H1 (cell line): ENCODE measurements at regions not wholly inside any gene's neighbourhood (a gene's known extent, or its start where the extent isn't known, plus 50 kb on each side); places are given as distances from the start of the nearest gene placed in this dataset.
A peak's percentile ranks its signal among the peaks of the same experiment; 100 is the strongest.

Experiments used
- CTCF ChIA-PET: fragments of 300-600 bp; sonication (Branson Sonifier 250); formaldehyde crosslinking; loops from one replicate; lab custom pipeline; 2021; ENCODE audit not compliant: partially characterized antibody; lab: Charles Lee
- POLR2A ChIA-PET: fragments of 300-600 bp; sonication (Branson Sonifier 250); formaldehyde crosslinking; loops from one replicate; lab custom pipeline; 2021; ENCODE audit warnings: inconsistent platforms; ENCODE audit not compliant: partially characterized antibody; lab: Charles Lee
- DNase-seq, 2 experiments: peaks; one replicate each; pipeline versions ENCODE4 v3.0.0 to v3.0.0-alpha.2; 2010 to 2022; ENCODE audit warnings: low spot score in 2 of 2, low read depth in 1 of 2, mixed read lengths in 1 of 2
- FAIRE-seq: peaks from 2 replicates; lab custom pipeline; 2011; peaks lifted over from hg19 to GRCh38; lab: Jason Lieb, UNC
- H2AFZ ChIP-seq: 2 replicates; pipeline ENCODE4 v1.8.1; 2012; ENCODE audit warnings: low read length, inconsistent platforms
- H2AK5ac ChIP-seq: 2 replicates; pipeline ENCODE4 v1.6.1; 2013; ENCODE audit warnings: low read depth, low read length
- H2BK120ac ChIP-seq: replicated peaks from 2 replicates; pipeline ENCODE3; 2013; ENCODE audit warnings: low read depth, low read length, inconsistent platforms
- H2BK12ac ChIP-seq: 2 replicates; pipeline ENCODE4 v1.6.1; 2013; ENCODE audit warnings: low read depth, low read length
- H2BK15ac ChIP-seq: 2 replicates; pipeline ENCODE4 v1.6.1; 2013; ENCODE audit warnings: low read length
- H2BK20ac ChIP-seq: 2 replicates; pipeline ENCODE4 v1.6.1; 2013; ENCODE audit warnings: low read length
- H2BK5ac ChIP-seq: 2 replicates; pipeline ENCODE4 v1.6.1; 2013; ENCODE audit warnings: low read depth, low read length
- H3K14ac ChIP-seq: 2 replicates; pipeline ENCODE4 v1.6.1; 2013; ENCODE audit warnings: inconsistent platforms; ENCODE audit not compliant: insufficient read length
- H3K18ac ChIP-seq: 2 replicates; pipeline ENCODE4 v1.6.1; 2013; ENCODE audit warnings: low read length; ENCODE audit errors: extremely low read depth
- H3K23ac ChIP-seq: 2 replicates; pipeline ENCODE4 v1.6.1; 2013; ENCODE audit warnings: inconsistent platforms; ENCODE audit not compliant: insufficient read length
- H3K23me2 ChIP-seq: 2 replicates; pipeline ENCODE4 v1.6.1; 2013; ENCODE audit warnings: low read depth, low read length
- H3K27ac ChIP-seq: 2 replicates; pipeline ENCODE4 v1.6.1; 2011; ENCODE audit warnings: low read depth, low read length, inconsistent platforms
- H3K27me3 ChIP-seq, 4 experiments: replicated peaks in 1 of 4; 1 replicate in 1 of 4; 2 replicates in 3 of 4; pipeline versions ENCODE4 v1.6.1 to v1.8.1; 2011 to 2013; ENCODE audit warnings: low read length in 3 of 4, mild to moderate bottlenecking in 3 of 4, inconsistent platforms in 2 of 4, mixed read lengths in 2 of 4, moderate library complexity in 1 of 4; ENCODE audit not compliant: control insufficient read depth in 3 of 4, insufficient read depth in 3 of 4; ENCODE audit errors: extremely low read depth in 1 of 4
- H3K36me3 ChIP-seq, 4 experiments: 2 replicates each; pipeline versions ENCODE4 v1.6.1 to v1.8.1; 2011 to 2013; ENCODE audit warnings: mild to moderate bottlenecking in 4 of 4, low read length in 3 of 4, moderate library complexity in 2 of 4, control low read depth in 1 of 4, inconsistent platforms in 1 of 4; ENCODE audit not compliant: insufficient read depth in 4 of 4, control insufficient read depth in 2 of 4
- H3K4ac ChIP-seq: replicated peaks from 2 replicates; pipeline ENCODE3; 2013; ENCODE audit warnings: low read length, low read depth, mixed read lengths, inconsistent platforms; ENCODE audit not compliant: insufficient read length
- H3K4me1 ChIP-seq, 4 experiments: replicated peaks in 1 of 4; 1 replicate in 1 of 4; 2 replicates in 3 of 4; pipeline versions ENCODE4 v1.6.1 to v1.8.1; 2011 to 2013; ENCODE audit warnings: low read length in 3 of 4, inconsistent platforms in 2 of 4, mixed read lengths in 1 of 4; ENCODE audit not compliant: insufficient read depth in 4 of 4, control insufficient read depth in 3 of 4
- H3K4me2 ChIP-seq, 2 experiments: 2 replicates each; pipeline versions ENCODE4 v1.6.1 to v1.8.1; 2011 to 2013; ENCODE audit warnings: low read depth in 2 of 2, low read length in 2 of 2, control low read depth in 1 of 2, inconsistent platforms in 1 of 2, mild to moderate bottlenecking in 1 of 2; ENCODE audit not compliant: insufficient read depth in 1 of 2
- H3K4me3 ChIP-seq, 4 experiments: fragments of 200-600, 300-600 bp in 1 of 4; sonication (generic), shearing (Covaris generic), sonication (Bioruptor Twin) in 1 of 4; 2 replicates each; pipeline versions ENCODE4 v1.5.1 to v1.8.1; 2011 to 2016; ENCODE audit warnings: low read length in 4 of 4, low read depth in 3 of 4, control low read depth in 2 of 4, inconsistent platforms in 2 of 4, mild to moderate bottlenecking in 2 of 4, mixed read lengths in 1 of 4, moderate library complexity in 1 of 4; ENCODE audit not compliant: insufficient read depth in 2 of 4; ENCODE audit errors: extremely low read depth in 1 of 4
- H3K56ac ChIP-seq: replicated peaks from 2 replicates; pipeline ENCODE3; 2013; ENCODE audit warnings: low read depth, mild to moderate bottlenecking, mixed read lengths, low read length, inconsistent platforms; ENCODE audit not compliant: insufficient read length
- H3K79me1 ChIP-seq: 2 replicates; pipeline ENCODE4 v1.6.1; 2013; ENCODE audit warnings: low read depth, low read length, control low read depth
- H3K79me2 ChIP-seq, 2 experiments: 2 replicates each; pipeline versions ENCODE4 v1.6.1 to v1.8.1; 2012 to 2013; ENCODE audit warnings: low read length in 2 of 2, mild to moderate bottlenecking in 2 of 2, inconsistent platforms in 1 of 2; ENCODE audit not compliant: insufficient read depth in 2 of 2, control insufficient read depth in 1 of 2
- H3K9ac ChIP-seq, 4 experiments: replicated peaks in 1 of 4; 1 replicate in 1 of 4; 2 replicates in 3 of 4; pipeline versions ENCODE4 v1.6.1 to v1.8.1; 2011 to 2013; ENCODE audit warnings: low read depth in 3 of 4, low read length in 3 of 4, control low read depth in 2 of 4, mild to moderate bottlenecking in 2 of 4, moderate library complexity in 2 of 4, inconsistent platforms in 1 of 4; ENCODE audit errors: extremely low read depth in 1 of 4
- H3K9me3 ChIP-seq, 2 experiments: 2 replicates each; pipeline versions ENCODE4 v1.6.1 to v1.8.1; 2012 to 2013; ENCODE audit warnings: mild to moderate bottlenecking in 2 of 2, moderate library complexity in 2 of 2, control low read depth in 1 of 2, inconsistent platforms in 1 of 2, low read depth in 1 of 2, low read length in 1 of 2, mixed read lengths in 1 of 2; ENCODE audit not compliant: insufficient read depth in 2 of 2
- H4K20me1 ChIP-seq, 2 experiments: replicated peaks in 1 of 2; 2 replicates each; pipeline versions ENCODE3 to v1.8.1; 2011 to 2013; ENCODE audit warnings: inconsistent platforms in 2 of 2, low read length in 2 of 2, mild to moderate bottlenecking in 1 of 2; ENCODE audit not compliant: insufficient read depth in 2 of 2, control insufficient read depth in 1 of 2
- H4K5ac ChIP-seq: 2 replicates; pipeline ENCODE4 v1.6.1; 2013; ENCODE audit warnings: low read length, low read depth, mixed read lengths, inconsistent platforms; ENCODE audit not compliant: insufficient read length
- H4K8ac ChIP-seq: 2 replicates; pipeline ENCODE4 v1.8.0; 2013; ENCODE audit warnings: mild to moderate bottlenecking, moderate library complexity, low read length, inconsistent platforms; ENCODE audit not compliant: insufficient read depth; ENCODE audit errors: extremely low read depth
- H4K91ac ChIP-seq: replicated peaks from 2 replicates; pipeline ENCODE3; 2013; ENCODE audit warnings: low read length, mixed read lengths, inconsistent platforms; ENCODE audit not compliant: insufficient read length
- BCL11A ChIP-seq, 2 experiments: IDR thresholded peaks; one replicate each; pipeline ENCODE4 v1.6.1; 2011; ENCODE audit warnings: low read depth in 2 of 2, low read length in 2 of 2, mild to moderate bottlenecking in 2 of 2
- BRCA1 ChIP-seq: IDR thresholded peaks from 2 replicates; pipeline ENCODE4 v1.6.1; 2012; ENCODE audit warnings: low read depth, low read length, improper control_type of control experiment
- CHD2 ChIP-seq: IDR thresholded peaks from 2 replicates; pipeline ENCODE4 v1.6.1; 2012; ENCODE audit warnings: low read length, improper control_type of control experiment
- EZH2 ChIP-seq: fragments of 200-600 bp; sonication (generic); IDR thresholded peaks from 2 replicates; pipeline ENCODE4 v1.7.1; 2012; ENCODE audit warnings: low read depth, mild to moderate bottlenecking, moderate library complexity, low read length, inconsistent platforms; ENCODE audit not compliant: severe bottlenecking
- FOSL1 ChIP-seq: IDR thresholded peaks from 2 replicates; pipeline ENCODE4 v1.6.1; 2011; ENCODE audit warnings: mild to moderate bottlenecking, low read depth, low read length, moderate library complexity; ENCODE audit not compliant: insufficient read depth
- GABPA ChIP-seq: IDR thresholded peaks from 2 replicates; pipeline ENCODE4 v1.6.1; 2011; ENCODE audit warnings: mild to moderate bottlenecking, low read length, moderate library complexity, borderline replicate concordance; ENCODE audit not compliant: insufficient read depth
- JUND ChIP-seq: IDR thresholded peaks from 2 replicates; pipeline ENCODE4 v1.6.1; 2011; ENCODE audit warnings: mild to moderate bottlenecking, improper control_type of control experiment, low read length
- POU5F1 ChIP-seq: IDR thresholded peaks from 2 replicates; pipeline ENCODE4 v1.6.1; 2011; ENCODE audit warnings: low read depth, mild to moderate bottlenecking, low read length, moderate library complexity
- SIRT6 ChIP-seq: IDR thresholded peaks from one replicate; pipeline ENCODE4 v1.7.1; 2012; ENCODE audit warnings: low read length, inconsistent platforms
- SIX5 ChIP-seq: IDR thresholded peaks from 2 replicates; pipeline ENCODE4 v1.6.1; 2011; ENCODE audit warnings: mild to moderate bottlenecking, low read depth, low read length
- SP1 ChIP-seq: IDR thresholded peaks from 2 replicates; pipeline ENCODE4 v1.6.1; 2011; ENCODE audit warnings: low read depth, low read length
- TAF7 ChIP-seq: optimal IDR thresholded peaks from 2 replicates; pipeline ENCODE3; 2011; ENCODE audit warnings: low read depth, mild to moderate bottlenecking, inconsistent platforms, low read length, moderate library complexity, borderline replicate concordance
- TBP ChIP-seq: IDR thresholded peaks from 2 replicates; pipeline ENCODE4 v1.6.1; 2011; ENCODE audit warnings: low read depth, low read length, improper control_type of control experiment
- WGBS, 2 experiments: shearing (Covaris generic) in 1 of 2; methylation state at CpG; one replicate each; pipeline versions ENCODE4 v1.1.6 to v1.1.7; 2013 to 2015; ENCODE audit warnings: low lambda C conversion rate in 2 of 2, mixed read lengths in 2 of 2, inconsistent platforms in 1 of 2, low coverage in 1 of 2, missing lambda C conversion rate in 1 of 2; ENCODE audit not compliant: insufficient replicate concordance in 2 of 2, insufficient coverage in 1 of 2, insufficient read length in 1 of 2; ENCODE audit errors: extremely low coverage in 1 of 2, missing lambda C conversion rate in 1 of 2; 5-methylcytosine and 5-hydroxymethylcytosine counted together

GRCh38 chr2:237201461-237202287 is 116.0 kb downstream of the COPS8 start:
- H4K5ac ChIP-seq, result no peak overlapping the region
- CTCF ChIA-PET, result interaction anchor here (0.6 to 3.8 kb wide), 7 partner anchors 8 to 239 kb away, joined by 3 to 16 read pairs (median 4); no protein-coding TSS in a partner anchor
- no peak for DNase-seq
- TF ChIP-seq BCL11A (IDR thresholded peaks at IDR 0.05; ENCODE audit: low read depth in 2 of 2, low read length in 2 of 2), result no peak
- TF ChIP-seq FOSL1, result no peak
- no peak for TF ChIP-seq GABPA
- TF ChIP-seq SIX5, result no peak
- no peak for TF ChIP-seq EZH2
- no peak for TF ChIP-seq TBP
- TF ChIP-seq TAF7, result no peak
- TF ChIP-seq SIRT6, result no peak
- no peak for TF ChIP-seq SP1
- TF ChIP-seq CHD2, result no peak
- no peak for TF ChIP-seq JUND
- TF ChIP-seq POU5F1, result no peak
- no peak for TF ChIP-seq BRCA1

More at GRCh38 chr2:237201461-237202287, 116.0 kb downstream of the COPS8 start:
- Histone ChIP-seq H3K4me2 (no peak overlapping the region), H2BK5ac (peak overlapping the region; percentile 76; the same call in 1 of the 2 replicates), H2BK20ac (peak overlapping the region; percentile 94; the same call in 1 of the 2 replicates), H3K56ac (no peak overlapping the region), H3K23me2 (no peaks in the 10 kb centered on the region), H3K79me1 (no peaks in the 10 kb centered on the region), H3K79me2 (no peaks in the 10 kb centered on the region), H4K20me1 (no peaks in the 10 kb centered on the region), H3K14ac (no peak overlapping the region), H2BK120ac (peak overlapping the region; percentile 8), H3K27me3 (no peaks in the 10 kb centered on the region; a peak in 3 of 7 replicates), H3K4me3 (no peak overlapping the region), H3K27ac (no peak overlapping the region), H3K4ac (no peak overlapping the region), H3K36me3 (no peaks in the 10 kb centered on the region), H2AFZ (no peak overlapping the region), H2BK12ac (peak overlapping the region; percentile 99; the same call in 1 of the 2 replicates), H4K91ac (peak overlapping the region; percentile 26), H2BK15ac (no peak overlapping the region), H4K8ac (no peak overlapping the region), H3K18ac (peak overlapping the region; percentile 55; the same call in 1 of the 2 replicates), H3K4me1 (peaks cover 6 to 26% (median 19%) of the 10 kb centered on the region in 4 experiments), H3K23ac (no peak overlapping the region), H3K9ac (no peak overlapping the region), H3K9me3 (no peaks in the 10 kb centered on the region; a peak in 1 of 4 replicates), H2AK5ac (peak overlapping the region; percentile 57; the same call in 1 of the 2 replicates)
- 80% methylated on average over 14 of the region's 14 CpGs; no CpG with 5 or more reads in 1 of the 2 experiments for WGBS, 2 experiments
- FAIRE-seq, result no peak
- POLR2A ChIA-PET, result interaction anchor here (0.7 kb wide), 1 partner anchor 181 kb away, joined by 4 read pairs; no protein-coding TSS in a partner anchor
